OCI-M2 (cell line): ENCODE measurements at regions not wholly inside any gene's neighbourhood (a gene's known extent, or its start where the extent isn't known, plus 50 kb on each side); places are given as distances from the start of the nearest gene placed in this dataset.
"Not testable (repeated sequence)": the region's sequence is repeated elsewhere in the genome, so short reads cannot be mapped to it uniquely, and the experiment has no call there.

ENCODE experiments used
- DNase-seq: peaks from one replicate; lab custom pipeline; 2025; ENCODE audit not compliant: unreplicated experiment; lab: John Stamatoyannopoulos, UW

- DNase-seq = no peak
Observed at GRCh38 chr6:113709936-113710509, 147.1 kb upstream of the MARCKS start.

- DNase-seq = no peak
Observed at GRCh38 chr6:113713665-113714064, 143.5 kb upstream of the MARCKS start.

GRCh38 chr6:113718588-113718987 is 138.6 kb upstream of the MARCKS start:
- no peak for DNase-seq

- DNase-seq = no peak
Observed at GRCh38 chr6:113719064-113719463, 138.1 kb upstream of the MARCKS start.

GRCh38 chr6:113719545-113719944 is 137.6 kb upstream of the MARCKS start:
- DNase-seq = no peak

- no peak for DNase-seq
Observed at GRCh38 chr6:113723182-113723581, 134.0 kb upstream of the MARCKS start.

GRCh38 chr6:113724927-113725326 is 132.2 kb upstream of the MARCKS start:
- not testable (repeated sequence) for DNase-seq

GRCh38 chr6:113731541-113731940 is 125.6 kb upstream of the MARCKS start:
- DNase-seq = no peak

GRCh38 chr6:113732384-113732966 is 124.7 kb upstream of the MARCKS start:
- no peak for DNase-seq

- DNase-seq = no peak
Observed at GRCh38 chr6:113733381-113733780, 123.8 kb upstream of the MARCKS start.

GRCh38 chr6:113734982-113735381 is 122.2 kb upstream of the MARCKS start:
- DNase-seq = no peak

- no peak for DNase-seq
Observed at GRCh38 chr6:113735491-113735890, 121.7 kb upstream of the MARCKS start.

GRCh38 chr6:113736978-113737377 is 120.2 kb upstream of the MARCKS start:
- no peak for DNase-seq

GRCh38 chr6:113739041-113739655 is 118.0 kb upstream of the MARCKS start:
- no peak for DNase-seq

- no peak for DNase-seq
Observed at GRCh38 chr6:113741651-113742050, 115.5 kb upstream of the MARCKS start.

- DNase-seq = no peak
Observed at GRCh38 chr6:113742342-113742741, 114.8 kb upstream of the MARCKS start.

GRCh38 chr6:113744861-113745260 is 112.3 kb upstream of the MARCKS start:
- DNase-seq = no peak

GRCh38 chr6:113750151-113750855 is 106.8 kb upstream of the MARCKS start:
- no peak for DNase-seq

GRCh38 chr6:113754291-113754690 is 102.9 kb upstream of the MARCKS start:
- no peak for DNase-seq

- DNase-seq = no peak
Observed at GRCh38 chr6:113755449-113756289, 101.5 kb upstream of the MARCKS start.

GRCh38 chr6:113756290-113756665 is 100.9 kb upstream of the MARCKS start:
- DNase-seq = no peak
